Glutamatergic neuron (in vitro differentiated cells): ENCODE measurements at regions not wholly inside any gene's neighbourhood (a gene's known extent, or its start where the extent isn't known, plus 50 kb on each side); places are given as distances from the start of the nearest gene placed in this dataset.

ENCODE experiments used
- DNase-seq: peaks from one replicate; pipeline ENCODE4 v3.0.0; 2022
- H3K27ac Mint-ChIP-seq: one replicate; pipeline ENCODE4 v1.8.0; 2020; ENCODE audit warnings: mild to moderate bottlenecking, mixed read lengths, inconsistent platforms; ENCODE audit not compliant: unreplicated experiment
- H3K27me3 Mint-ChIP-seq: one replicate; pipeline ENCODE4 v1.8.0; 2020; ENCODE audit warnings: mild to moderate bottlenecking, moderate library complexity, mixed read lengths, inconsistent platforms; ENCODE audit not compliant: unreplicated experiment
- H3K36me3 Mint-ChIP-seq: one replicate; pipeline ENCODE4 v1.8.0; 2020; ENCODE audit warnings: mild to moderate bottlenecking, mixed read lengths, inconsistent platforms; ENCODE audit not compliant: unreplicated experiment
- H3K4me1 Mint-ChIP-seq: one replicate; pipeline ENCODE4 v1.8.0; 2020; ENCODE audit warnings: mild to moderate bottlenecking, low read depth, mixed read lengths, inconsistent platforms; ENCODE audit not compliant: unreplicated experiment
- H3K4me3 Mint-ChIP-seq: one replicate; pipeline ENCODE4 v1.8.0; 2020; ENCODE audit warnings: mild to moderate bottlenecking, mixed read lengths, inconsistent platforms; ENCODE audit not compliant: unreplicated experiment
- H3K9me3 Mint-ChIP-seq: one replicate; pipeline ENCODE4 v1.8.0; 2020; ENCODE audit warnings: mild to moderate bottlenecking, moderate library complexity, mixed read lengths, inconsistent platforms; ENCODE audit not compliant: unreplicated experiment
- CTCF ChIP-seq: fragments of 200-600 bp; sonication (generic); IDR thresholded peaks from one replicate; pipeline ENCODE4 v1.5.0; 2021; ENCODE audit not compliant: partially characterized antibody, unreplicated experiment

- no peaks in the 10 kb centered on the region for H3K9me3 Mint-ChIP-seq
- no peak overlapping the region for H3K4me3 Mint-ChIP-seq
- no peak for TF ChIP-seq CTCF
- no peaks in the 10 kb centered on the region for H3K36me3 Mint-ChIP-seq
- DNase-seq, result no peak
- no peaks in the 10 kb centered on the region for H3K27me3 Mint-ChIP-seq
- H3K4me1 Mint-ChIP-seq, result no peaks in the 10 kb centered on the region
- no peak overlapping the region for H3K27ac Mint-ChIP-seq
Measured at GRCh38 chr9:107090218-107090617, 192.9 kb upstream of the RAD23B start.

GRCh38 chr9:107093365-107094060 lies 189.6 kb upstream of the RAD23B start:
- Mint-ChIP-seq H3K27ac (no peak overlapping the region), H3K4me3 (no peak overlapping the region), H3K36me3 (no peaks in the 10 kb centered on the region), H3K4me1 (no peaks in the 10 kb centered on the region), H3K27me3 (no peaks in the 10 kb centered on the region), H3K9me3 (peaks cover 1% of the 10 kb centered on the region)
- no peak for TF ChIP-seq CTCF
- DNase-seq, result no peak

GRCh38 chr9:107094370-107094769 lies 188.7 kb upstream of the RAD23B start:
- Mint-ChIP-seq H3K9me3 (peaks cover 1% of the 10 kb centered on the region), H3K4me1 (no peaks in the 10 kb centered on the region), H3K27me3 (no peaks in the 10 kb centered on the region), H3K36me3 (no peaks in the 10 kb centered on the region), H3K4me3 (no peak overlapping the region), H3K27ac (no peak overlapping the region)
- TF ChIP-seq CTCF, result no peak
- DNase-seq, result no peak

GRCh38 chr9:107100591-107100990 lies 182.5 kb upstream of the RAD23B start:
- peaks cover 2% of the 10 kb centered on the region for H3K27me3 Mint-ChIP-seq
- H3K36me3 Mint-ChIP-seq, result no peaks in the 10 kb centered on the region
- peaks cover 1% of the 10 kb centered on the region for H3K9me3 Mint-ChIP-seq
- H3K4me1 Mint-ChIP-seq, result no peaks in the 10 kb centered on the region
- no peak overlapping the region for H3K4me3 Mint-ChIP-seq
- no peak for DNase-seq
- TF ChIP-seq CTCF, result no peak
- no peak overlapping the region for H3K27ac Mint-ChIP-seq

- Mint-ChIP-seq H3K9me3 (peaks cover under 1% of the 10 kb centered on the region), H3K27me3 (peaks cover 2% of the 10 kb centered on the region), H3K4me1 (no peaks in the 10 kb centered on the region), H3K27ac (no peak overlapping the region), H3K4me3 (no peak overlapping the region), H3K36me3 (no peaks in the 10 kb centered on the region)
- TF ChIP-seq CTCF, result no peak
- no peak for DNase-seq
Measured at GRCh38 chr9:107102011-107102410, 181.1 kb upstream of the RAD23B start.
